ENCODE measurements at regions not wholly inside any gene's neighbourhood (a gene's known extent, or its start where the extent isn't known, plus 50 kb on each side); places are given as distances from the start of the nearest gene placed in this dataset.

- H3K9me2 ChIP-seq (replicated peaks; ENCODE audit: low read length), result no peaks in the 10 kb centered on the region
- no peak for DNase-seq
- no TSS peak for BruUV-seq (replicated peaks)
- no peak overlapping the region for H3K4me2 ChIP-seq (ENCODE audit: low read length)
- no peak overlapping the region for H3K4me3 ChIP-seq (ENCODE audit: low read length)
- H3K36me3 ChIP-seq (ENCODE audit: low read depth, low read length), result no peaks in the 10 kb centered on the region
- no peak for ATAC-seq
- no peaks in the 10 kb centered on the region for H3K79me2 ChIP-seq (ENCODE audit: low read length)
- intact Hi-C loops (cut with micrococcal nuclease), result no loop called here
- H3K4me1 ChIP-seq (ENCODE audit: insufficient read depth, low read length), result no peaks in the 10 kb centered on the region
- no peak for TF ChIP-seq CTCF (conservative IDR thresholded peaks at IDR 0.05; ENCODE audit: low read depth, low read length)
- TF ChIP-seq EZH2phosphoT487 (IDR thresholded peaks at IDR 0.05; ENCODE audit: borderline replicate concordance, low read length), result no peak
- no peak for TF ChIP-seq EZH2 (IDR thresholded peaks at IDR 0.05; ENCODE audit: low read length, unreplicated experiment)
- ChIA-PET POLR2A (ENCODE audit: unreplicated experiment) (no interaction called here), CTCF (no interaction called here)
- no peaks in the 10 kb centered on the region for H4K20me1 ChIP-seq (ENCODE audit: low read length)
- H3K27me3 ChIP-seq (ENCODE audit: low read length), result no peaks in the 10 kb centered on the region
- no peaks in the 10 kb centered on the region for H3F3A ChIP-seq (ENCODE audit: low read length, unreplicated experiment)
- no peak overlapping the region for H3K9ac ChIP-seq (ENCODE audit: low read length)
- H3K27ac ChIP-seq (ENCODE audit: low read length), result no peak overlapping the region
- no peaks in the 10 kb centered on the region for H3K9me3 ChIP-seq (ENCODE audit: low read length)
- no peak overlapping the region for H2AFZ ChIP-seq (ENCODE audit: low read length)
These were observed 1054.5 kb upstream of the PABPC4L start for GRCh38 chr4:135256111-135256510.

GRCh38 chr4:135250040-135250439 lies 1048.5 kb upstream of the PABPC4L start:
- no peaks in the 10 kb centered on the region for H3K27me3 ChIP-seq (ENCODE audit: low read length)
- intact Hi-C loops (cut with micrococcal nuclease), result no loop called here
- POLR2A ChIA-PET (ENCODE audit: unreplicated experiment), result no interaction called here
- no peaks in the 10 kb centered on the region for H3K4me1 ChIP-seq (ENCODE audit: insufficient read depth, low read length)
- no peaks in the 10 kb centered on the region for H3K36me3 ChIP-seq (ENCODE audit: low read depth, low read length)
- no peak for DNase-seq
- CTCF ChIA-PET, result no interaction called here
- BruUV-seq (replicated peaks), result no TSS peak
- no peak for TF ChIP-seq CTCF (conservative IDR thresholded peaks at IDR 0.05; ENCODE audit: low read depth, low read length)
- no peak for TF ChIP-seq EZH2phosphoT487 (IDR thresholded peaks at IDR 0.05; ENCODE audit: borderline replicate concordance, low read length)
- no peak for TF ChIP-seq EZH2 (IDR thresholded peaks at IDR 0.05; ENCODE audit: low read length, unreplicated experiment)
- no peak overlapping the region for H3K9ac ChIP-seq (ENCODE audit: low read length)
- H2AFZ ChIP-seq (ENCODE audit: low read length), result no peak overlapping the region
- no peak overlapping the region for H3K4me2 ChIP-seq (ENCODE audit: low read length)
- no peak for ATAC-seq
- H3K9me2 ChIP-seq (replicated peaks; ENCODE audit: low read length), result no peaks in the 10 kb centered on the region
- no peaks in the 10 kb centered on the region for H3F3A ChIP-seq (ENCODE audit: low read length, unreplicated experiment)
- no peak overlapping the region for H3K27ac ChIP-seq (ENCODE audit: low read length)
- no peak overlapping the region for H3K4me3 ChIP-seq (ENCODE audit: low read length)
- H4K20me1 ChIP-seq (ENCODE audit: low read length), result no peaks in the 10 kb centered on the region
- no peaks in the 10 kb centered on the region for H3K9me3 ChIP-seq (ENCODE audit: low read length)
- H3K79me2 ChIP-seq (ENCODE audit: low read length), result no peaks in the 10 kb centered on the region

DNA sequence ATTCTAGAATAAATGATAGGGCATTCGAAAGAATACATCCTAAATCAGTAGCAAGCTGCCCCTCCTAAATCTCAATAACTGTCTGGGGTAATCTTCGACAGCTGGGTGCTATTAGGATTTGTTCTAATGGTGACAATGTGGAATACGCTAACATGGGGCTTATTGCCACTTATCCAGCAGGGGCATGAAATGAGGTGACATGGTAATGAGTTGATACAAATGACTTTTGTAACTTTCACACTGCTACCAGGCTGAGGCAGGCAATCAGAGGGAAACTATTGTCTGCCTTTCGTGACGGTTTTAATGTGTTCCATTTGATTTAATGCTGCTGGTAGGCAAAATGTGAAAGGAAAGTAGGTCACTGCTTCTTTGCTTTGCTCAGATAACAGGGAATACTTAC lies 1047.4 kb upstream of the PABPC4L start:
- ChIA-PET CTCF (no interaction called here), POLR2A (ENCODE audit: unreplicated experiment) (no interaction called here)
- Histone ChIP-seq H3K27ac (ENCODE audit: low read length) (no peak overlapping the region), H3K4me1 (ENCODE audit: insufficient read depth, low read length) (no peaks in the 10 kb centered on the region), H3K27me3 (ENCODE audit: low read length) (no peaks in the 10 kb centered on the region), H3K9me3 (ENCODE audit: low read length) (no peaks in the 10 kb centered on the region), H3K36me3 (ENCODE audit: low read depth, low read length) (no peaks in the 10 kb centered on the region), H3K9me2 (replicated peaks; ENCODE audit: low read length) (no peaks in the 10 kb centered on the region), H3K4me2 (ENCODE audit: low read length) (no peak overlapping the region), H3K79me2 (ENCODE audit: low read length) (no peaks in the 10 kb centered on the region), H3K9ac (ENCODE audit: low read length) (no peak overlapping the region), H3F3A (ENCODE audit: low read length, unreplicated experiment) (no peaks in the 10 kb centered on the region), H3K4me3 (ENCODE audit: low read length) (no peak overlapping the region), H2AFZ (ENCODE audit: low read length) (no peak overlapping the region), H4K20me1 (ENCODE audit: low read length) (no peaks in the 10 kb centered on the region)
- DNase-seq (no peak), ATAC-seq (no peak)
- TF ChIP-seq EZH2phosphoT487 (IDR thresholded peaks at IDR 0.05; ENCODE audit: borderline replicate concordance, low read length) (no peak), CTCF (conservative IDR thresholded peaks at IDR 0.05; ENCODE audit: low read depth, low read length) (no peak), EZH2 (IDR thresholded peaks at IDR 0.05; ENCODE audit: low read length, unreplicated experiment) (no peak)
- intact Hi-C loops (cut with micrococcal nuclease), result no loop called here
- no TSS peak for BruUV-seq (replicated peaks)

All from PC-3 (cell line).